ENCODE measurements at regions not wholly inside any gene's neighbourhood (a gene's known extent, or its start where the extent isn't known, plus 50 kb on each side); places are given as distances from the start of the nearest gene placed in this dataset.

GRCh38 chr13:85074543-85075313 is 724.5 kb downstream of the SLITRK6 start:
- intact Hi-C loops (cut with DNase I), result no loop called here
- WGBS, 3 donors, result 69 to 77% (median 76%) methylated on average over 5 of the region's 5 CpGs
- H3K4me3 ChIP-seq, result no peak overlapping the region
- H3K36me3 ChIP-seq (ENCODE audit: insufficient read depth in 1 of 2, low read depth in 1 of 2), result no peaks in the 10 kb centered on the region
- TF ChIP-seq, protein P1, sequence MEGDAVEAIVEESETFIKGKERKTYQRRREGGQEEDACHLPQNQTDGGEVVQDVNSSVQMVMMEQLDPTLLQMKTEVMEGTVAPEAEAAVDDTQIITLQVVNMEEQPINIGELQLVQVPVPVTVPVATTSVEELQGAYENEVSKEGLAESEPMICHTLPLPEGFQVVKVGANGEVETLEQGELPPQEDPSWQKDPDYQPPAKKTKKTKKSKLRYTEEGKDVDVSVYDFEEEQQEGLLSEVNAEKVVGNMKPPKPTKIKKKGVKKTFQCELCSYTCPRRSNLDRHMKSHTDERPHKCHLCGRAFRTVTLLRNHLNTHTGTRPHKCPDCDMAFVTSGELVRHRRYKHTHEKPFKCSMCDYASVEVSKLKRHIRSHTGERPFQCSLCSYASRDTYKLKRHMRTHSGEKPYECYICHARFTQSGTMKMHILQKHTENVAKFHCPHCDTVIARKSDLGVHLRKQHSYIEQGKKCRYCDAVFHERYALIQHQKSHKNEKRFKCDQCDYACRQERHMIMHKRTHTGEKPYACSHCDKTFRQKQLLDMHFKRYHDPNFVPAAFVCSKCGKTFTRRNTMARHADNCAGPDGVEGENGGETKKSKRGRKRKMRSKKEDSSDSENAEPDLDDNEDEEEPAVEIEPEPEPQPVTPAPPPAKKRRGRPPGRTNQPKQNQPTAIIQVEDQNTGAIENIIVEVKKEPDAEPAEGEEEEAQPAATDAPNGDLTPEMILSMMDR (IDR thresholded peaks at IDR 0.05), result no peak
- no peak for ATAC-seq
- no peaks in the 10 kb centered on the region for H3K27me3 ChIP-seq (ENCODE audit: insufficient read depth in 3 of 3, low read length in 2 of 3)
- no peak overlapping the region for H3K27ac ChIP-seq
- no peak for DNase-seq
- no peaks in the 10 kb centered on the region for H3K9me3 ChIP-seq
- H3K4me1 ChIP-seq, result no peaks in the 10 kb centered on the region

DNA sequence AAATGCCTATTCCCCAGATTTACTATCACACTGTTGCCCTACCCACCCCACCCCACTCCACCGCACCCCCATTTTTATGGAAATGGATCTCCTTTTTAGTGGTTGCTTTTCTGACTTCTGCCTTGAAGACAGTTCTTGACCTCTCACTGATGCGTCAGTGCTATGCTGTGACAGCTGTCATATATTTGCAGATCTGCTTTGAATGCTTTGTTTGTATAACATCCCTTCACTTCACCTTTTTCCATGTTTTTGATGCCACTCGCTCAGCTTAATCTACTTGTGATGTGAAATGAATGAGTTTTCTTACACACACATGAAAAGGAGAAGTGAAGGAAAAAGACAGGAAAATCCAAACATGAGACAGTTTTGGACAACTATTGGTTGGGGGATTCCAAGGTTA is 731.0 kb downstream of the SLITRK6 start:
- no peaks in the 10 kb centered on the region for H3K27me3 ChIP-seq (ENCODE audit: insufficient read depth in 3 of 3, low read length in 2 of 3)
- no peaks in the 10 kb centered on the region for H3K9me3 ChIP-seq
- TF ChIP-seq, protein P1 (IDR thresholded peaks at IDR 0.05), result no peak
- intact Hi-C loops (cut with DNase I), result no loop called here
- ATAC-seq (no peak), DNase-seq (no peak)
- no peaks in the 10 kb centered on the region for H3K36me3 ChIP-seq (ENCODE audit: insufficient read depth in 1 of 2, low read depth in 1 of 2)
- 85 to 92% (median 88%) methylated on average over 3 of the region's 3 CpGs for WGBS, 3 donors
- no peak overlapping the region for H3K27ac ChIP-seq
- no peaks in the 10 kb centered on the region for H3K4me1 ChIP-seq
- H3K4me3 ChIP-seq, result no peak overlapping the region

- Histone ChIP-seq H3K9me3 (no peaks in the 10 kb centered on the region), H3K36me3 (ENCODE audit: insufficient read depth in 1 of 2, low read depth in 1 of 2) (no peaks in the 10 kb centered on the region), H3K4me3 (no peak overlapping the region), H3K27me3 (ENCODE audit: insufficient read depth in 3 of 3, low read length in 2 of 3) (no peaks in the 10 kb centered on the region), H3K4me1 (no peaks in the 10 kb centered on the region), H3K27ac (no peak overlapping the region)
- DNase-seq (no peak), ATAC-seq (no peak)
- intact Hi-C loops (cut with DNase I), result no loop called here
- 45 to 68% (median 58%) methylated on average over 1 of the region's 1 CpG for WGBS, 3 donors
- TF ChIP-seq, protein P1 (IDR thresholded peaks at IDR 0.05), result no peak
Observed at GRCh38 chr13:85040215-85040614, 759.0 kb downstream of the SLITRK6 start.

DNA sequence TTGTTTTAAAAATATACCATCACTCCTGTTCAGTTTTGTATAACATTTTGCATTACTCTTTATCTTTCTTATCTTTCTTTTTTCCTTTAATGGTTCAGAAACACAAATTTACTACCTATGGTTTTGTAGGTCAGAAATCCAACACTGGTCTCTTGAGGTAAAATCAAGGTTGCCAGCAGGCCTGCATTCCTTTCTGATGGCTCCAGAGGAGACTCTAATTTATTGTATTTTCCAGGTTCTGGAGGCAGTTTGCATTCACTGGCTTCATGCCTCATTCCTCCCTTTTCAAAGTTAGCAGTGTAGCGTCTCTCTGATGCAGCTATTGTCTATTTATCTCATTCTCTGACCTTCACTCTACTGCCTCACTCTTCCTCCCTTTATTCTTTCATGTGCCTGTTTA is 767.4 kb downstream of the SLITRK6 start:
- Histone ChIP-seq H3K9me3 (no peaks in the 10 kb centered on the region), H3K27ac (no peak overlapping the region), H3K4me1 (no peaks in the 10 kb centered on the region), H3K36me3 (ENCODE audit: insufficient read depth in 1 of 2, low read depth in 1 of 2) (no peaks in the 10 kb centered on the region), H3K4me3 (no peak overlapping the region), H3K27me3 (ENCODE audit: insufficient read depth in 3 of 3, low read length in 2 of 3) (no peaks in the 10 kb centered on the region)
- DNase-seq (no peak), ATAC-seq (no peak)
- intact Hi-C loops (cut with DNase I), result no loop called here
- WGBS, 3 donors, result 21 to 25% (median 23%) methylated on average over 1 of the region's 1 CpG
- TF ChIP-seq, protein P1 (IDR thresholded peaks at IDR 0.05), result no peak

DNA sequence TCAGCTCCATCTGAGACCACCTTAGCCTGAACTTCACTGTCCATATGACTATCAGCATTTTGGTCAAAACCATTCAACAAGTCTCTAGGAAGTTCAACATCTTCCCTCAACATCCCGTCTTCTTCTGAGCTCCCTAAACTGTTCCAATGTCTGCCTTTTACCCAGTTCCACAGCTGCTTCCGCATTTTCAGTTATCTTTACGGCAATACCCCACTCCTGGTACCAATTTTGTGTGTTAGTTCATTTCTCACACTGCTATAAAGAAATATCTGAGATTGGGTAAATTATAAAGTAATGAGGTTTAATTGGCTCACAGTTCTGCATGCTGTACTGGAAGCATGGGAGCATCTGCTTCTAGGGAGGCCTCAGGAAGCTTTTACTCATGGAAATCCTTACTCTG is 771.2 kb downstream of the SLITRK6 start:
- Histone ChIP-seq H3K27me3 (ENCODE audit: insufficient read depth in 3 of 3, low read length in 2 of 3) (no peaks in the 10 kb centered on the region), H3K9me3 (no peaks in the 10 kb centered on the region), H3K4me3 (no peak overlapping the region), H3K36me3 (ENCODE audit: insufficient read depth in 1 of 2, low read depth in 1 of 2) (no peaks in the 10 kb centered on the region), H3K27ac (no peak overlapping the region), H3K4me1 (no peaks in the 10 kb centered on the region)
- no peak for DNase-seq
- no peak for ATAC-seq
- WGBS, 3 donors, result 82 to 87% (median 86%) methylated on average over 3 of the region's 3 CpGs
- TF ChIP-seq, protein P1 (IDR thresholded peaks at IDR 0.05), result no peak
- intact Hi-C loops (cut with DNase I), result no loop called here
